Astrocyte of the spinal cord (primary cell): ENCODE measurements at regions not wholly inside any gene's neighbourhood (a gene's known extent, or its start where the extent isn't known, plus 50 kb on each side); places are given as distances from the start of the nearest gene placed in this dataset.

Experiments used
- DNase-seq: peaks from one replicate; pipeline ENCODE4 v3.0.0; 2011; ENCODE audit warnings: low read depth, low spot score
- H3K4me3 ChIP-seq: 2 replicates; pipeline ENCODE4 v1.5.1; 2011; ENCODE audit warnings: low read depth, mild to moderate bottlenecking, low read length, moderate library complexity
- in situ Hi-C: cut with HindIII; loops from 2 replicates; pipeline ENCODE4 v1.10.0; 2017; ENCODE audit warnings: low sequenced_read_pairs
- TF ChIP-seq, protein P1 (sequence below): IDR thresholded peaks from 2 replicates; pipeline ENCODE4 v1.5.1; 2012; ENCODE audit warnings: low read depth, mild to moderate bottlenecking, low read length, inconsistent platforms

DNA sequence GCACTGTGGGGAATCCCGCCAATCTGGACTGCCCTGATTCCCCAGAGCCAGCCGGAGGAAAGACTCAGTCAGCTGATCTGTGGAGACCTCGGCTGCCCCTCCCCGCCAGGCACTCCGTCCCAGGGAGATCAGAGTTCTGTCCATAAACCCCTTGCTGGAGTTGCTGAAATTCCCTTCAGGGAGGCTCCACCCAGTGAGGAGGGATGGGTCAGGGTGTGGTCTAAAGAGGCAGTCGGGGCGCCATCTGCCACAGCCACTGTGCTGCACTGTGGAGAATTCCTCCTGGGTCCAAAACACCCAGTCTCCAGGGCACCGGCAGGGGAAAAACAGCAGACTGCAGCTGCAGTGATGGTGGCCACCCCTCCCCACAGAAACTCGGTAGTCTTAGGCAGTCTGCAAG lies 1922.3 kb upstream of the FLRT2 start:
- no peak for DNase-seq
- in situ Hi-C loops = no loop called here
- H3K4me3 ChIP-seq = no peak overlapping the region
- TF ChIP-seq, protein P1, sequence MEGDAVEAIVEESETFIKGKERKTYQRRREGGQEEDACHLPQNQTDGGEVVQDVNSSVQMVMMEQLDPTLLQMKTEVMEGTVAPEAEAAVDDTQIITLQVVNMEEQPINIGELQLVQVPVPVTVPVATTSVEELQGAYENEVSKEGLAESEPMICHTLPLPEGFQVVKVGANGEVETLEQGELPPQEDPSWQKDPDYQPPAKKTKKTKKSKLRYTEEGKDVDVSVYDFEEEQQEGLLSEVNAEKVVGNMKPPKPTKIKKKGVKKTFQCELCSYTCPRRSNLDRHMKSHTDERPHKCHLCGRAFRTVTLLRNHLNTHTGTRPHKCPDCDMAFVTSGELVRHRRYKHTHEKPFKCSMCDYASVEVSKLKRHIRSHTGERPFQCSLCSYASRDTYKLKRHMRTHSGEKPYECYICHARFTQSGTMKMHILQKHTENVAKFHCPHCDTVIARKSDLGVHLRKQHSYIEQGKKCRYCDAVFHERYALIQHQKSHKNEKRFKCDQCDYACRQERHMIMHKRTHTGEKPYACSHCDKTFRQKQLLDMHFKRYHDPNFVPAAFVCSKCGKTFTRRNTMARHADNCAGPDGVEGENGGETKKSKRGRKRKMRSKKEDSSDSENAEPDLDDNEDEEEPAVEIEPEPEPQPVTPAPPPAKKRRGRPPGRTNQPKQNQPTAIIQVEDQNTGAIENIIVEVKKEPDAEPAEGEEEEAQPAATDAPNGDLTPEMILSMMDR = no peak

DNA sequence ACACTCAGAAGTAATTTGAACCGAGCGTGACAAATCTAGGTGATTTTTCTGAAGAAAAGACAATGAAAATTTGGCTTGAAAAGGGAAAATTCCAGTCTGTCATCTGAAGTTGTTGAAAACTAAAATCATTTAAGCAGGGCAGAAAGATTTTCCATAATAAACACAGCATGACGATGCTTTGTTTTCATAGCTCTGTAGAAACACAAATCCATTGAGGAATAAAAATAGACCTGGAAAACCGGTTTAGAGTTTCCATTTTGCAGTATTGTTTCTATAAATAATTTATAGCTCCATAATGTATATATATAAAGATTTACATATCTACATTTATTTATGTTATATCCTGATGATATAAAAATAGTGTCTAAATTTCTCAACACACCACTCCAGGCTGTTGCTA lies 1918.5 kb upstream of the FLRT2 start:
- in situ Hi-C loops = no loop called here
- DNase-seq = no peak
- TF ChIP-seq, protein P1 = no peak
- H3K4me3 ChIP-seq = no peak overlapping the region

DNA sequence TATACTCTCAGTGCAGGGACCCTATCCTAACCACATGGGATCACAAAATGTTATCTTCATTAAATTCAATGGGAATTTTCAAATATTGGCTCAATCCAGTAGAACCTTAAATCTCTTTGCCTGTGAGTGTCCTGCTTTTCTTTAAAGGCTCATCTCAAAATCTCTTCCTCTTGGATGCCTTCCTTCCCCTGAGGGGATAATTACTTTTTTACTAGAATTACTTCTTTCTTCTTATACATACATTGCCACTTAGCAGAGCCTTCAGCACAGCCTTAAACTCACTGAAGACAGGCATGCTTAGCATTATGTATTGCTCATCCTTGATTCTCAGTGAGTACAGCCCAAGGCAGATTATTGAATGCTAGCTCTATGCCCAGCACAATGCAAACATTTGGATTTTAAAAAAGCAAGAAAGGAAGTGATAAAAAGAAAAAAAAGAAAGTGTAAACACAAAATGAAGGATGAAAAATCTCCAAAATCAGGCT lies 1918.0 kb upstream of the FLRT2 start:
- in situ Hi-C loops = no loop called here
- H3K4me3 ChIP-seq = no peak overlapping the region
- no peak for DNase-seq
- TF ChIP-seq, protein P1 = no peak

DNA sequence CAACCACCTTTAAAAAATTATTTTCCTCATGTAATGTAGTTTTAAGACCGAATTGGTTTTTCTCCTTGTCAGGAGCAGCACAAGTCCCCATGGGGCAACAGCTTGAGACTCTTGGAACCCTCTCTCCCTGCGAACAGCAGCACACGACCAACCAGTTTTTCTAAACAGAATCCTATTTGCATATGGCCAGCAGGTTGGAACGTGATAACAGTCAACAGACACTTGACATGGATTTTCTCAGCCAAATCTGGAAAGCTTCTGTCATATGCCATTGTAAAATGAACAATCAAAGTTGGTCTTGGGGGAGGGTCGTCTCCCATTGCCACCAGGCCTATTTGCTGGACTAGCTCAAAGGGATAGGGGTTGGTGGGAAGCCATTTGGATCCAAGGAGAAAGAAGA lies 1915.0 kb upstream of the FLRT2 start:
- TF ChIP-seq, protein P1 = no peak
- in situ Hi-C loops = no loop called here
- H3K4me3 ChIP-seq = no peak overlapping the region
- no peak for DNase-seq

DNA sequence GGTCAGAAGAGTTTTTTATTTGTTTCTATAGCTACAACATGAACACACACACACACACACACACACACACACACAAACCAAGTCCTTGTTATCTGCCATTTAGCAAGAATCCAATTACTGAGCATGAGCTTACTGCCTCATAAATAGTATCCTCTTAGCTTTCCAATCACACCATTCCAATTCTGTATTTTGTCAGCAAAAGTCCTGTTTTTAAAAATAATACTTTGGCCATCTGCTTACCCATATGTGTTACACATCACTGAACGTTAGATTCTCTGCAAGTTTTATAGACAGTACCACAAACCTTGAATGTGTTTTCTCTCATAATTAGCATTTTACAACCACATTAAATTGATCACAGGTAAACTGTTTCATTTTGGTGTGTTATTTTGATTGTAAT lies 1905.4 kb upstream of the FLRT2 start:
- no peak for DNase-seq
- in situ Hi-C loops = no loop called here
- no peak overlapping the region for H3K4me3 ChIP-seq
- TF ChIP-seq, protein P1 = no peak

DNA sequence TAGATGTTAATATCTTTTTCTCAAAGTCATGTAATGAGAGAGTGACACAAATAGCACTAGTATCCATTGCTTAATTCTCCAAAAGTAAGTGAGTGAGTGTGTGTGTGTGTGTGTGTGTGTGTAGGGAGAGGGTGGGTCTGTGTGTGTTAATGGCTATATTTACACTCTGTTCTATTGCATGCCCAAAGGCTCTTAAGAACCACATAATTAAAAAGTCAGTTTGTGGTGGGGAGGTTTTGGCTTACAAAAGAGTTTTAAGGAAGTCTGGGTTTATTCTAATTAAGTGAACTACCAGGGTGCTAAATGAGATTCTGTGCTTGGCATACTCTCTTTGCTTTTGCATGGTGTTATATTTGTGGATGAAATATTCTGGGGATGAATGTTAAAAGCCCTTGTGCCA lies 1897.6 kb upstream of the FLRT2 start:
- no peak overlapping the region for H3K4me3 ChIP-seq
- in situ Hi-C loops = no loop called here
- TF ChIP-seq, protein P1 = no peak
- no peak for DNase-seq
